ENCODE measurements at regions not wholly inside any gene's neighbourhood (a gene's known extent, or its start where the extent isn't known, plus 50 kb on each side); places are given as distances from the start of the nearest gene placed in this dataset.

- ChIA-PET POLR2A (no interaction called here), CTCF (no interaction called here)
- DNase-seq (ENCODE audit: low read depth) = no peak
- TF ChIP-seq CTCF (IDR thresholded peaks at IDR 0.05; ENCODE audit: insufficient read depth, low read depth, low read length) = no peak
- Histone ChIP-seq H3K4me3 (ENCODE audit: low read depth, low read length) (no peak overlapping the region), H3K27me3 (ENCODE audit: control insufficient read depth, insufficient read depth, low read length) (no peaks in the 10 kb centered on the region), H3K36me3 (ENCODE audit: control insufficient read depth, insufficient read depth, low read length) (no peaks in the 10 kb centered on the region)
Measured at GRCh38 chr2:183723278-183723677, 599.0 kb downstream of the NUP35 start.

DNA sequence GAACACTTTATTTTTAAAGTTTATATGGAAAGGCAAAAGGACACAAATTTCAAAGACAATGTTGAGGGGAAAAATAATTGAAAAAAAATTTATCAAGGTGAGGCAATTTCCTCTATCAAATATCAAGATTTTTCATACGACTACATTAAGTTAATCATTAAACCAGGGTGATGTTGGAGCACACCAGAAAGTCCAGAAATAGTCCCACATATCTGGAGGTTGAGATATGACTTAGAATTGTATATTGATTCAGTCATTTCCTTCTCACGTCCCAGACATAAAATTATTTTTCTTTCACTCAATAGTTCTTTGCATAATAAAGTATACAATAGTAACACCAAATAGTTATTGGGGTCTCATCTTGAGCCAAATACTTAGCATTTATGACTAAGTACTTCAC is 605.1 kb downstream of the NUP35 start:
- Histone ChIP-seq H3K4me3 (ENCODE audit: low read depth, low read length) (no peak overlapping the region), H3K36me3 (ENCODE audit: control insufficient read depth, insufficient read depth, low read length) (no peaks in the 10 kb centered on the region), H3K27me3 (ENCODE audit: control insufficient read depth, insufficient read depth, low read length) (no peaks in the 10 kb centered on the region)
- ChIA-PET POLR2A (no interaction called here), CTCF (no interaction called here)
- TF ChIP-seq CTCF (IDR thresholded peaks at IDR 0.05; ENCODE audit: insufficient read depth, low read depth, low read length) = no peak
- no peak for DNase-seq (ENCODE audit: low read depth)

DNA sequence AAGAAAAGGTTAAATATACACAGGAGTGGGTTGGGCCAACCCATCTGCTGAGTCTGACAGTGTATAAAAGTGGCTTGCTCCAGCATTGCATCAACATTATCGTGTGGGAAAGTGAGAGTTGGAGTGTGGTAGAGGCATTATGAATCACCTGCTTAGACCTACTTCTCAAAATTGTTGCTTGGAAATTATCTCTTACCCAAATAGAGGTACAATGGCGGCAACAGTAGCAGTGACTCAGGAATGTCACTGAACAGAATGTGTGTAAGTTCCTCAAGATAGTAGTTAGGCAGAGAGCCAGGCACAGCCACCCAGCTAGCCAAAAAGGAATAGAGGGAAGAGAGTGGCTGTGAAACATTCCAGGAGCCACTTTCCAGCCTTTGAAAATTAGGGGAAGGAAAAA is 616.0 kb downstream of the NUP35 start:
- CTCF ChIA-PET = no interaction called here
- TF ChIP-seq CTCF (IDR thresholded peaks at IDR 0.05; ENCODE audit: insufficient read depth, low read depth, low read length) = no peak
- Histone ChIP-seq H3K36me3 (ENCODE audit: control insufficient read depth, insufficient read depth, low read length) (no peaks in the 10 kb centered on the region), H3K27me3 (ENCODE audit: control insufficient read depth, insufficient read depth, low read length) (no peaks in the 10 kb centered on the region), H3K4me3 (ENCODE audit: low read depth, low read length) (no peak overlapping the region)
- no peak for DNase-seq (ENCODE audit: low read depth)
- POLR2A ChIA-PET = no interaction called here

GRCh38 chr2:183752571-183752970 is 628.3 kb downstream of the NUP35 start:
- POLR2A ChIA-PET = no interaction called here
- CTCF ChIA-PET = no interaction called here

DNA sequence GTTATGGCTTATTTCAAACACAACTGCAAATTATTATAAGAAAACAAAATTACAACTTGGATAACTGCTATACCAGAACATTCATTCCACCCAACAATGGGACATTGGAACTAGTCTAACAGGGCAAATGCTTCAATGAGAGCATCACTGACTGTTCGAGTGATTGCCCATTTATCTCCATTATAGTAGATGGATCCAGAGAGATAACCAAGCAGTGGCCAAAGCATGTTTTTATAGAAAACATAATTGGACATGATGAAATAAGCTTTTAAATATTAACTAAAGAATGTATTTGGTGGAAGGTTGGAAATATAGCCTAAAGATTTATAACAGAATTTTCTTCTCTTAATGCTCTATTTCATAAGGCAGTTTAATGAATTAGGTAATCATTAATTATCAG is 634.8 kb downstream of the NUP35 start:
- no peak for DNase-seq (ENCODE audit: low read depth)
- TF ChIP-seq CTCF (IDR thresholded peaks at IDR 0.05; ENCODE audit: insufficient read depth, low read depth, low read length) = no peak
- POLR2A ChIA-PET = no interaction called here
- CTCF ChIA-PET = no interaction called here
- Histone ChIP-seq H3K27me3 (ENCODE audit: control insufficient read depth, insufficient read depth, low read length) (no peaks in the 10 kb centered on the region), H3K4me3 (ENCODE audit: low read depth, low read length) (no peak overlapping the region), H3K36me3 (ENCODE audit: control insufficient read depth, insufficient read depth, low read length) (no peaks in the 10 kb centered on the region)

More at GRCh38 chr2:183752571-183752970, 628.3 kb downstream of the NUP35 start:
- no peaks in the 10 kb centered on the region for H3K36me3 ChIP-seq (ENCODE audit: control insufficient read depth, insufficient read depth, low read length)
- no peak overlapping the region for H3K4me3 ChIP-seq (ENCODE audit: low read depth, low read length)
- TF ChIP-seq CTCF (IDR thresholded peaks at IDR 0.05; ENCODE audit: insufficient read depth, low read depth, low read length) = no peak
- no peak for DNase-seq (ENCODE audit: low read depth)
- H3K27me3 ChIP-seq (ENCODE audit: control insufficient read depth, insufficient read depth, low read length) = no peaks in the 10 kb centered on the region

All from BJ (cell line).